ENCODE measurements at regions not wholly inside any gene's neighbourhood (a gene's known extent, or its start where the extent isn't known, plus 50 kb on each side); places are given as distances from the start of the nearest gene placed in this dataset.

GRCh38 chr6:56329271-56330050, 82.1 kb upstream of the COL21A1 start (continued):
- TF ChIP-seq FOS (IDR thresholded peaks at IDR 0.05; ENCODE audit: low read depth, low read length), result no peak
- no peak for TF ChIP-seq NFE2L2 (IDR thresholded peaks at IDR 0.05; ENCODE audit: low read depth, low read length)

GRCh38 chr6:56328728-56329090, 81.3 kb upstream of the COL21A1 start:
- peak overlapping the region; percentile 46 for H3K27ac ChIP-seq (ENCODE audit: insufficient read depth, low read length)
- peak overlapping the region; percentile 71 for H2BK120ac ChIP-seq (ENCODE audit: low read depth, low read length)
- H3K14ac ChIP-seq (replicated peaks; ENCODE audit: low read depth, low read length), result peak overlapping the region; percentile 13
- H3K23ac ChIP-seq (ENCODE audit: low read depth, low read length), result peak overlapping the region; percentile 54
- H3K18ac ChIP-seq (ENCODE audit: low read depth, low read length), result peak overlapping the region; percentile 92
- dilution Hi-C loops (cut with HindIII; ENCODE audit: low sequenced_read_pairs, unreplicated experiment) (no loop called here), in situ Hi-C loops (cut with MboI; ENCODE audit: low sequenced_read_pairs) (loop anchor here (25.0 kb wide), 1 partner anchor 984 kb away; the partner anchor contains the start of gene PRIM2), intact Hi-C loops (cut with micrococcal nuclease) (no loop called here)
- 20% methylated on average over 5 of the region's 5 CpGs; no CpG with 5 or more reads in 1 of the 2 experiments for WGBS, 2 experiments (ENCODE audit: extremely low coverage in 2 of 2, insufficient read length in 1 of 2)
- H3K27me3 ChIP-seq (ENCODE audit: control insufficient read depth, insufficient read depth, low read length), result no peaks in the 10 kb centered on the region
- BruUV-seq (replicated peaks), result no TSS peak
- peak overlapping the region; percentile 23 to 34 for H4K8ac ChIP-seq (ENCODE audit: low read depth in 2 of 2, low read length in 2 of 2)
- no peak overlapping the region; the same call in 1 of the 2 replicates for H3K56ac ChIP-seq (ENCODE audit: extremely low read depth, insufficient read depth, low read length)
- peak overlapping the region; percentile 55 for H3K4me2 ChIP-seq (ENCODE audit: low read depth, low read length)
- peak overlapping the region; percentile 5 for H2BK20ac ChIP-seq (ENCODE audit: low read depth, low read length)
- peak overlapping the region; percentile 87 for H4K5ac ChIP-seq (ENCODE audit: low read depth, low read length)
- no peaks in the 10 kb centered on the region for H4K20me1 ChIP-seq (ENCODE audit: insufficient read depth, low read length)
- peak; percentile 69 for ATAC-seq (ENCODE audit: low read depth)
- H3K36me3 ChIP-seq (ENCODE audit: control insufficient read depth, insufficient read depth, low read length), result no peaks in the 10 kb centered on the region
- H2AK5ac ChIP-seq (ENCODE audit: low read depth, low read length), result peak overlapping the region; percentile 21; the same call in 1 of the 2 replicates
- POLR2A ChIA-PET (ENCODE audit: unreplicated experiment), result no interaction called here
- H3K9ac ChIP-seq (ENCODE audit: low read depth, low read length), result peak overlapping the region; percentile 24; the same call in 1 of the 2 replicates
- H3K4me3 ChIP-seq (ENCODE audit: insufficient read depth, low read depth, low read length), result no peak overlapping the region
- peak overlapping the region; percentile 10 for H3K4ac ChIP-seq (ENCODE audit: low read depth, low read length)
- H3K79me1 ChIP-seq (ENCODE audit: low read depth in 1 of 2, low read length in 2 of 2), result no peaks in the 10 kb centered on the region
- CTCF ChIA-PET, result no interaction called here
- peak overlapping the region; percentile 84 for H4K91ac ChIP-seq (ENCODE audit: insufficient read depth, low read depth, low read length)
- H2BK5ac ChIP-seq (ENCODE audit: low read depth, low read length, poor library complexity, severe bottlenecking), result peak overlapping the region; percentile 3
- no peak for TF ChIP-seq ELK1 (IDR thresholded peaks at IDR 0.05; ENCODE audit: borderline replicate concordance, low read depth, low read length)
- TF ChIP-seq USF2 (IDR thresholded peaks at IDR 0.05; ENCODE audit: low read depth, low read length), result no peak
- no peak for TF ChIP-seq MXI1 (IDR thresholded peaks at IDR 0.05; ENCODE audit: borderline replicate concordance, low read depth, low read length)
- no peak for TF ChIP-seq MAFK (IDR thresholded peaks at IDR 0.05; ENCODE audit: low read depth, low read length)
- no peak for TF ChIP-seq RFX5 (IDR thresholded peaks at IDR 0.05; ENCODE audit: low read depth, low read length)
- TF ChIP-seq POLR2A (IDR thresholded peaks at IDR 0.05; ENCODE audit: low read depth, low read length), result no peak
- no peak for TF ChIP-seq CTCF (conservative IDR thresholded peaks at IDR 0.05; ENCODE audit: low read depth, low read length)
- TF ChIP-seq CEBPB (IDR thresholded peaks at IDR 0.05; ENCODE audit: low read depth, low read length), result no peak
- TF ChIP-seq CHD1 (IDR thresholded peaks at IDR 0.05; ENCODE audit: low read depth, low read length), result no peak
- no peak for TF ChIP-seq FOS (IDR thresholded peaks at IDR 0.05; ENCODE audit: low read depth, low read length)
- TF ChIP-seq MAZ (IDR thresholded peaks at IDR 0.05; ENCODE audit: borderline replicate concordance, low read depth, low read length), result no peak
- TF ChIP-seq SMC3 (IDR thresholded peaks at IDR 0.05; ENCODE audit: low read depth, low read length), result no peak
- H2AK9ac ChIP-seq (replicated peaks; ENCODE audit: low read depth, low read length, poor library complexity), result no peak overlapping the region
- H2BK15ac ChIP-seq (ENCODE audit: low read depth, low read length), result peak overlapping the region; percentile 42; the same call in 1 of the 3 replicates
- DNase-seq, result peak; percentile 15
- peak overlapping the region; percentile 54 for H2AFZ ChIP-seq (replicated peaks; ENCODE audit: low read length, poor library complexity)
- no peaks in the 10 kb centered on the region for H3K9me3 ChIP-seq (ENCODE audit: control insufficient read depth, insufficient read depth, low read length)
- H3K4me1 ChIP-seq (ENCODE audit: control insufficient read depth, insufficient read depth, low read length), result peaks cover 13% of the 10 kb centered on the region
- H3K9me1 ChIP-seq (ENCODE audit: insufficient read depth, low read length), result peaks cover 4% of the 10 kb centered on the region; the same call in 1 of the 2 replicates

Data from IMR-90 (cell line).